Endothelial cell of umbilical vein (primary cell): ENCODE measurements at regions not wholly inside any gene's neighbourhood (a gene's known extent, or its start where the extent isn't known, plus 50 kb on each side); places are given as distances from the start of the nearest gene placed in this dataset.

Source experiments
- BruUV-seq: library from RNA; stranded (reverse); fragments of 400-500 nt; replicated peaks from 2 replicates; lab custom pipeline; 2021; lab: Mats Ljungman, UMichigan
- CTCF ChIA-PET: fragments of 300-600, 350-600 bp; sonication (Branson Sonifier 250); formaldehyde crosslinking; loops from one replicate; lab custom pipeline; 2021; ENCODE audit warnings: antibody characterized with exemption, inconsistent platforms; lab: Charles Lee
- POLR2A ChIA-PET: fragments of 300-600, 350-600 bp; sonication (Branson Sonifier 250); formaldehyde crosslinking; loops from one replicate; lab custom pipeline; 2021; ENCODE audit warnings: antibody characterized with exemption, inconsistent platforms; lab: Charles Lee
- DNase-seq: peaks from one replicate; pipeline ENCODE4 v3.0.0-alpha.2; 2011; ENCODE audit warnings: low read depth, low spot score
- FAIRE-seq: peaks from 2 replicates; lab custom pipeline; 2011; peaks lifted over from hg19 to GRCh38; lab: Jason Lieb, UNC
- H2AFZ ChIP-seq: 2 replicates; pipeline ENCODE4 v1.6.0; 2012; ENCODE audit warnings: low read depth, low read length, control low read depth, inconsistent platforms
- H3K27ac ChIP-seq: 2 replicates; pipeline ENCODE4 v1.5.1; 2011; ENCODE audit warnings: low read depth, mild to moderate bottlenecking, control low read depth, low read length, moderate library complexity; ENCODE audit not compliant: insufficient read depth
- H3K27me3 ChIP-seq, 2 experiments: 2 replicates each; pipeline versions ENCODE4 v1.6.0 to v1.6.1; 2011; ENCODE audit warnings: low read length in 2 of 2, mixed read lengths in 1 of 2; ENCODE audit not compliant: control insufficient read depth in 2 of 2, insufficient read depth in 2 of 2
- H3K36me3 ChIP-seq, 2 experiments: 2 replicates in 1 of 2; 3 replicates in 1 of 2; pipeline ENCODE4 v1.5.1; 2011; ENCODE audit warnings: low read length in 2 of 2, mild to moderate bottlenecking in 1 of 2, moderate library complexity in 1 of 2; ENCODE audit not compliant: control insufficient read depth in 2 of 2, insufficient read depth in 2 of 2; ENCODE audit errors: extremely low read depth in 1 of 2
- H3K4me1 ChIP-seq: 3 replicates; pipeline ENCODE4 v1.5.1; 2011; ENCODE audit warnings: mild to moderate bottlenecking, low read length; ENCODE audit not compliant: control insufficient read depth, insufficient read depth; ENCODE audit errors: extremely low read depth
- H3K4me2 ChIP-seq: 2 replicates; pipeline ENCODE4 v1.6.1; 2011; ENCODE audit warnings: low read length, control low read depth, mixed read lengths; ENCODE audit not compliant: insufficient read depth
- H3K4me3 ChIP-seq, 3 experiments: fragments of 200-600 bp in 1 of 3; sonication (generic), shearing (Covaris generic) in 1 of 3; replicated peaks in 1 of 3; 2 replicates each; pipeline ENCODE4 v1.5.1; 2011 to 2016; ENCODE audit warnings: control low read depth in 3 of 3, low read length in 3 of 3, mild to moderate bottlenecking in 2 of 3, inconsistent platforms in 1 of 3, low read depth in 1 of 3, moderate library complexity in 1 of 3; ENCODE audit not compliant: insufficient read depth in 1 of 3
- H3K79me2 ChIP-seq: 2 replicates; pipeline ENCODE4 v1.6.0; 2012; ENCODE audit warnings: low read length, inconsistent platforms; ENCODE audit not compliant: control insufficient read depth, insufficient read depth
- H3K9ac ChIP-seq: replicated peaks from 2 replicates; pipeline ENCODE3; 2011; ENCODE audit warnings: low read length, control low read depth; ENCODE audit not compliant: insufficient read depth; ENCODE audit errors: extremely low read depth
- H3K9me1 ChIP-seq: replicated peaks from 3 replicates; pipeline ENCODE4 v1.6.0; 2011; ENCODE audit warnings: mild to moderate bottlenecking, low read length; ENCODE audit not compliant: control insufficient read depth, insufficient read depth; ENCODE audit errors: extremely low read depth
- H3K9me3 ChIP-seq: replicated peaks from 2 replicates; pipeline ENCODE4 v1.5.1; 2012; ENCODE audit warnings: low read length, inconsistent platforms; ENCODE audit not compliant: control insufficient read depth, insufficient read depth
- H4K20me1 ChIP-seq: replicated peaks from 2 replicates; pipeline ENCODE3; 2011; ENCODE audit warnings: mild to moderate bottlenecking, low read length; ENCODE audit not compliant: control insufficient read depth, insufficient read depth; ENCODE audit errors: extremely low read depth
- EZH2 ChIP-seq: IDR thresholded peaks from 2 replicates; pipeline ENCODE4 v1.6.1; 2012; ENCODE audit warnings: borderline replicate concordance, low read depth, mild to moderate bottlenecking, moderate library complexity, low read length, inconsistent platforms; ENCODE audit not compliant: severe bottlenecking
- FOS ChIP-seq: IDR thresholded peaks from 2 replicates; pipeline ENCODE4 v1.6.1; 2011; ENCODE audit warnings: mild to moderate bottlenecking, low read length, moderate library complexity, borderline replicate concordance; ENCODE audit not compliant: insufficient read depth
- GATA2 ChIP-seq: IDR thresholded peaks from 2 replicates; pipeline ENCODE4 v1.7.0; 2011; ENCODE audit warnings: low read depth, mild to moderate bottlenecking, moderate library complexity, mixed read lengths, low read length; ENCODE audit not compliant: insufficient read length, insufficient read depth
- JUN ChIP-seq: IDR thresholded peaks from 2 replicates; pipeline ENCODE4 v1.6.1; 2011; ENCODE audit warnings: borderline replicate concordance, low read depth; ENCODE audit not compliant: insufficient read length, insufficient read depth
- MYC ChIP-seq: IDR thresholded peaks from one replicate; pipeline ENCODE4 v1.6.1; 2011; ENCODE audit warnings: mild to moderate bottlenecking, low read depth, low read length
- POLR2A ChIP-seq: IDR thresholded peaks from 2 replicates; pipeline ENCODE4 v1.6.1; 2012; ENCODE audit warnings: low read depth, mild to moderate bottlenecking, control low read depth, low read length
- POLR2AphosphoS5 ChIP-seq: IDR thresholded peaks from 2 replicates; pipeline ENCODE4 v1.6.1; 2012; ENCODE audit warnings: low read depth, mild to moderate bottlenecking, control low read depth, low read length, moderate library complexity; ENCODE audit not compliant: insufficient read depth
- dilution Hi-C: fragments of 300-500 bp; cut with MboI; formaldehyde crosslinking; loops from one replicate; pipeline ENCODE4 v1.15.0; 2019; ENCODE audit warnings: low sequenced_read_pairs; ENCODE audit not compliant: extremely low pct_ligation_motif_present
- intact Hi-C: fragments of 100-400 bp; cut with micrococcal nuclease; formaldehyde crosslinking; loops from one replicate; pipeline ENCODE4 v1.10.0; 2022
- TF ChIP-seq, protein P1 (sequence below): IDR thresholded peaks from 2 replicates; pipeline ENCODE4 v1.6.1; 2011; ENCODE audit not compliant: insufficient read depth, insufficient read length
- TF ChIP-seq, protein P2 (sequence below), 2 donors: IDR thresholded peaks; 1 replicate in 1 of 2; 2 replicates in 1 of 2; pipeline ENCODE4 v1.5.1; 2011; ENCODE audit warnings: low read length in 2 of 2, mild to moderate bottlenecking in 2 of 2, moderate library complexity in 2 of 2, control low read depth in 1 of 2, inconsistent platforms in 1 of 2, low read depth in 1 of 2; ENCODE audit not compliant: insufficient read depth in 1 of 2; ENCODE audit errors: extremely low read depth in 1 of 2

DNA sequence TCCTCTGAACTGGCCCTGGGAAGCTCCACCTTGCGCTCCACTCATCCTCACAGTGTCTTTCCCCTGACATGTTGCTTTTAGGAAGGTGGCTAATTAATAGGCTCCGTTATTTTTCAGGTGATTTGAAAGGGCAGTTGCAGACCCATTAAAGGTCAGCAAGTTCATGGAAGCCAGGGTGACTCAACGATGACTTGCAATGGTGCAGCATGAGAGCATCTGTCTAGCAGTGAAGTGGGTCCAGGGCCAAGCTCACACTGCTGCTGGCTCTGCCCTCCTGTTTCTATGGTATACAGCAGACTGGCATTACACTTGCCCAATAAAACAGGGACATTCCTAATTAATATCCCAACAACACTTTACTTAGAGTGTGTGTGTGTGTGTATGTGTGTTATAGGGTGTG, 68.8 kb upstream of the WDR11 start:
- FAIRE-seq = no peak
- CTCF ChIA-PET = no interaction called here

More for the DNA sequence above, 68.8 kb upstream of the WDR11 start:
- Histone ChIP-seq H3K9me1 (no peaks in the 10 kb centered on the region), H3K27ac (no peak overlapping the region), H3K4me3 (no peak overlapping the region), H3K4me2 (no peak overlapping the region), H3K4me1 (no peaks in the 10 kb centered on the region), H3K27me3 (no peaks in the 10 kb centered on the region), H3K9ac (no peak overlapping the region), H4K20me1 (no peaks in the 10 kb centered on the region), H3K36me3 (no peaks in the 10 kb centered on the region), H3K9me3 (no peaks in the 10 kb centered on the region), H2AFZ (no peak overlapping the region), H3K79me2 (no peaks in the 10 kb centered on the region)
- TF ChIP-seq EZH2 (no peak), POLR2AphosphoS5 (no peak), JUN (no peak), GATA2 (no peak), MYC (no peak), POLR2A (no peak), FOS (no peak)
- TF ChIP-seq, protein P1, sequence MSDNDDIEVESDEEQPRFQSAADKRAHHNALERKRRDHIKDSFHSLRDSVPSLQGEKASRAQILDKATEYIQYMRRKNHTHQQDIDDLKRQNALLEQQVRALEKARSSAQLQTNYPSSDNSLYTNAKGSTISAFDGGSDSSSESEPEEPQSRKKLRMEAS = no peak
- TF ChIP-seq, protein P2, sequence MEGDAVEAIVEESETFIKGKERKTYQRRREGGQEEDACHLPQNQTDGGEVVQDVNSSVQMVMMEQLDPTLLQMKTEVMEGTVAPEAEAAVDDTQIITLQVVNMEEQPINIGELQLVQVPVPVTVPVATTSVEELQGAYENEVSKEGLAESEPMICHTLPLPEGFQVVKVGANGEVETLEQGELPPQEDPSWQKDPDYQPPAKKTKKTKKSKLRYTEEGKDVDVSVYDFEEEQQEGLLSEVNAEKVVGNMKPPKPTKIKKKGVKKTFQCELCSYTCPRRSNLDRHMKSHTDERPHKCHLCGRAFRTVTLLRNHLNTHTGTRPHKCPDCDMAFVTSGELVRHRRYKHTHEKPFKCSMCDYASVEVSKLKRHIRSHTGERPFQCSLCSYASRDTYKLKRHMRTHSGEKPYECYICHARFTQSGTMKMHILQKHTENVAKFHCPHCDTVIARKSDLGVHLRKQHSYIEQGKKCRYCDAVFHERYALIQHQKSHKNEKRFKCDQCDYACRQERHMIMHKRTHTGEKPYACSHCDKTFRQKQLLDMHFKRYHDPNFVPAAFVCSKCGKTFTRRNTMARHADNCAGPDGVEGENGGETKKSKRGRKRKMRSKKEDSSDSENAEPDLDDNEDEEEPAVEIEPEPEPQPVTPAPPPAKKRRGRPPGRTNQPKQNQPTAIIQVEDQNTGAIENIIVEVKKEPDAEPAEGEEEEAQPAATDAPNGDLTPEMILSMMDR (IDR thresholded peaks at IDR 0.05; ENCODE audit: extremely low read depth in 1 of 2, insufficient read depth in 1 of 2, low read depth in 1 of 2, low read length in 2 of 2) = no peak
- BruUV-seq = no TSS peak
- no peak for DNase-seq
- intact Hi-C loops (no loop called here), dilution Hi-C loops (no loop called here)
- POLR2A ChIA-PET = no interaction called here
